Naive thymus-derived CD8-positive, alpha-beta T cell (primary cell): ENCODE measurements at regions not wholly inside any gene's neighbourhood (a gene's known extent, or its start where the extent isn't known, plus 50 kb on each side); places are given as distances from the start of the nearest gene placed in this dataset.

Experiments used
- ATAC-seq, 2 donors: fragments of 150-1000 bp; cut with Tn5 transposase in 1 of 2; sonication (Bioruptor Pico), chemical (Tn5 transposase) in 1 of 2; 1 replicate in 1 of 2; 2 replicates in 1 of 2; pipeline ENCODE4 v1.10.0; 2021; ENCODE audit warnings: mild to moderate bottlenecking in 2 of 2, moderate library complexity in 2 of 2
- POLR2A ChIA-PET: fragments of 350-600 bp; sonication (Branson Sonifier 250); formaldehyde crosslinking; loops from one replicate; lab custom pipeline; 2021; ENCODE audit warnings: antibody characterized with exemption; lab: Charles Lee
- DNase-seq, 10 donors: peaks; one replicate each; pipeline versions ENCODE4 v3.0.0 to v3.0.0-alpha.2; 2020 to 2022
- H3K27ac Mint-ChIP-seq, 10 donors: one replicate each; pipeline ENCODE4 v1.8.0; 2020 to 2022; ENCODE audit warnings: mild to moderate bottlenecking in 10 of 10, mixed read lengths in 10 of 10, moderate library complexity in 4 of 10, inconsistent platforms in 1 of 10
- H3K27me3 Mint-ChIP-seq, 5 donors: one replicate each; pipeline ENCODE4 v1.8.0; 2021 to 2022; ENCODE audit warnings: mixed read lengths in 5 of 5
- H3K36me3 Mint-ChIP-seq, 3 donors: one replicate each; pipeline ENCODE4 v1.8.0; 2020 to 2022; ENCODE audit warnings: mixed read lengths in 3 of 3, mild to moderate bottlenecking in 2 of 3, inconsistent platforms in 1 of 3
- H3K4me1 Mint-ChIP-seq, 4 donors: one replicate each; pipeline ENCODE4 v1.8.0; 2021 to 2022; ENCODE audit warnings: mixed read lengths in 4 of 4
- H3K4me3 Mint-ChIP-seq, 10 donors: one replicate each; pipeline ENCODE4 v1.8.0; 2020 to 2022; ENCODE audit warnings: mild to moderate bottlenecking in 10 of 10, mixed read lengths in 10 of 10, moderate library complexity in 6 of 10, inconsistent platforms in 1 of 10
- H3K9me3 Mint-ChIP-seq, 9 donors: one replicate each; pipeline ENCODE4 v1.8.0; 2020 to 2022; ENCODE audit warnings: mixed read lengths in 9 of 9, mild to moderate bottlenecking in 3 of 9, inconsistent platforms in 1 of 9, moderate library complexity in 1 of 9

DNA sequence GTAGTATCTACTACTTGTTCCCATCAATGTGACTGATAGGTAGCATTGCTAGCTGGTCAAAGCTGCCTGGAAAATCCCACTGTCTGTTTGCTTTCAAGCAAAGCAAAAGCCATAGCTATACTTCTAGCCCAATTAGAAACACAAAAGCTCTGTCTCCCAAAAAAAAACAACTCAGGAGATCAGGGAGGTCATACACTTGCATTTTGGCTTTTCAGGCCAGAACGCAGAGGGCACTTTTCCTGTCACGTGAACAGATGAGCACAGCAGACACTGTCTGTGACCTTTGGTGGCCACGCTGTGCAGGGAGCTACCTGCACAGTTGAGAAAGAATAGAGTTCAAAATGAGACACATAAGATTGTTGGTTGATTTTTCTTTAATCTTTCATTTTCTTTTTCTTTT lies 441.7 kb upstream of the PDZRN3 start:
- no peaks in the 10 kb centered on the region for H3K36me3 Mint-ChIP-seq
- no peak for DNase-seq
- H3K27ac Mint-ChIP-seq: no peak overlapping the region
- H3K27me3 Mint-ChIP-seq: no peaks in the 10 kb centered on the region
- peaks cover 0 to 30% (median 4%) of the 10 kb centered on the region in 9 donors for H3K9me3 Mint-ChIP-seq
- no peak overlapping the region for H3K4me3 Mint-ChIP-seq
- no peak for ATAC-seq
- H3K4me1 Mint-ChIP-seq: no peaks in the 10 kb centered on the region
- POLR2A ChIA-PET: no interaction called here

DNA sequence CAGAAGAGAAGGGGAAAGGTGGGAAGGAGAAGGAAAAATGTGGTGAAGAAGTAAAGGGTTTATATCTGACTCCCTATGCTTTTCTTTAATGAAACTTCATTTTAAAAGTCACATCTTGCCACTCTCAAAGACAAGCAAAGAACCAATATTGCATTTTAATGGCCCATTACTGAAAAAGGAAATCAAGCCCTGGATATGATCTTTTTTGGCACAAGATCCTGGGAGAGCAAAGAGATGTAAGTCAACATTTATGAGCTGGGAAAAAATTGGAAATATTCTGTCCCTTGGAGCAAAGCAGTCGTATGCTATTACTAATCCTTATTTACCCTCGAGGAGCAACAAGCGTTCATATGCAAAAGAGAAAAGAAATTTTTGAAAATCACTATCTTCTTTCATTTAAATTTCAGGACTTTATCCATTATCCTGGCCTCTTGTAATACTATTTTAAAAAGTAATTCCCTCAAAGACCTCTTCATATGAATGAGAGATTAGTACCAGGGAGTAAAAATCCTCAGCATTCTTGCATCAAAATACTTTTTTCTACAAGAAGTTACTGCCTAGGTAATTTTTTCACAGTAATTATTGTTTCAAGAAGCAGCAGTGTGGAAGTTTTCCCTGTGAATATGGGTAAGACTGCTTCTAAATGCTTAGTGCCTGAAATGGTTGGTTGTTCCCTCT lies 435.3 kb upstream of the PDZRN3 start:
- POLR2A ChIA-PET: no interaction called here
- Mint-ChIP-seq H3K27ac (no peak overlapping the region), H3K4me1 (no peaks in the 10 kb centered on the region), H3K36me3 (peaks cover 0 to 2% (median 0%) of the 10 kb centered on the region in 3 donors), H3K27me3 (no peaks in the 10 kb centered on the region), H3K4me3 (no peak overlapping the region), H3K9me3 (peaks cover 0 to 27% (median 3%) of the 10 kb centered on the region in 9 donors)
- no peak for DNase-seq
- ATAC-seq: no peak

DNA sequence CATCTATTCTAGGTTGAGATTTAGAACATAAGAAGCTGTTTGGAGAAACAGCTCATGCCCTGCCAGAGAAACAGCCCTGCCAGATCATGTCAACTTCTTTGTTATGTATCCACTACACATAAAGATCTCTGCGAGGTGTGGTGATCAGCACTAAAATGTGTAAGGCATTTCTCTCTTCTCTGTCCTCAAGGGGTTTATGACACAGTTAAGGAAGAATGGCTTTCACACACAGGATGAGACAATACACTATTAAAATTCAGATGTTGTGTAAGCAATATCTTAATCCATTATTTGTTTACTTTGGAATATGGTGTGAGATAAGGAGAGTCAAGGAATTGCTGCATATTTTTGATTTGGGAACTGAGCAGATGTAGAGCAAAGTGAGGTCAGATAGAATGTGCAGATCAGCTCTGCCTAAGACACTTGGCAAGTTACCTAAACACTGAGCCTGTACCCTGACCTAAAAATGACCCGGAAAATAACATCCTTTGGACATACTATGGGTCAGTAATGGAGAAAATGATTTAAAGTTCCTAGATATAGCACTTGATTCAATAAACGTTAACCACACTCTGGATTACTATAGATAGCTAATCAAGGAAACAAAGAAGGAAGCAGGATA lies 434.7 kb upstream of the PDZRN3 start:
- H3K36me3 Mint-ChIP-seq: peaks cover 0 to 2% (median 0%) of the 10 kb centered on the region in 3 donors
- DNase-seq (no peak), ATAC-seq (no peak)
- no peaks in the 10 kb centered on the region for H3K4me1 Mint-ChIP-seq
- no peak overlapping the region for H3K4me3 Mint-ChIP-seq
- peaks cover 0 to 31% (median 5%) of the 10 kb centered on the region in 9 donors for H3K9me3 Mint-ChIP-seq
- H3K27me3 Mint-ChIP-seq: no peaks in the 10 kb centered on the region
- POLR2A ChIA-PET: no interaction called here
- H3K27ac Mint-ChIP-seq: no peak overlapping the region

DNA sequence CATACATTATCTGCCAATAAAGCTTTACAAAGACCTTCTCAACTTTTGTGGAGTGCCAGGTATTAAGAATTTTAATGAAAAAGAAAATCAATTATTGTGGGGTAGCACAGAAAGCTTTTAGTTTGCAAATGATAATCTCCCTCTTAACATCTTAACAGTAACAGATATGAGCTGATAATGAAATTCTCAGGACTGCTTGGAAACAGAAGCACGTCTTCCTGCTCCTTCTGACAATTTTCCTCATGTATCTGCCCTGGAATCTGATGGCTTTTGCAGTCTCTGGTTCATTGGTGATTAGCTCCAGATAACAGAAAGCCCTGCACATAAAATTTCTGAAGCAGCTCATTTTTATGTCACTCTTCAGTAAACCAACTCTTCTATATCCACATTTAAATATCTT lies 432.4 kb upstream of the PDZRN3 start:
- no peak for ATAC-seq
- no peak for DNase-seq
- H3K9me3 Mint-ChIP-seq: peaks cover 1 to 28% (median 7%) of the 10 kb centered on the region in 9 donors
- no peaks in the 10 kb centered on the region for H3K4me1 Mint-ChIP-seq
- no peak overlapping the region for H3K4me3 Mint-ChIP-seq
- peaks cover 0 to 2% (median 0%) of the 10 kb centered on the region in 3 donors for H3K36me3 Mint-ChIP-seq
- no peaks in the 10 kb centered on the region for H3K27me3 Mint-ChIP-seq
- POLR2A ChIA-PET: no interaction called here
- no peak overlapping the region for H3K27ac Mint-ChIP-seq

DNA sequence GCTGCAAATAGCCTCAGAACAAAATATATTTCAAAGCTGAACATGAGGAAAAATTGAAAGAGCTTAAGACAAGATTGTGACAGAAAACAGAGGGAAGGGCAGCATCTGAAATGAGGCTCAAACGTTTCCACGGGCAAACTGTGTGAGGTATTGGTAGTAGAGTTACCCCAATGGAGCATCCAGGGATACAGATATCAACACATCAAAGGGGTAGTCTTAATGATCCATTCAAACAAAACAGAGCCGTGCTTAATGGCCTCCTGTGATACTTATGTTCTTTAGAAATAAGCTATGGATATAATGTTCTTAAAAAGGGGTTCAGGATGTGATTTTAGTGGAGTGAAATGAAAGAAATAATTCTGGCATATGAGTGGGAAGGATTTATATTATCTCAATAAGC lies 430.3 kb upstream of the PDZRN3 start:
- H3K4me1 Mint-ChIP-seq: no peaks in the 10 kb centered on the region
- POLR2A ChIA-PET: no interaction called here
- ATAC-seq (no peak), DNase-seq (no peak)
- H3K9me3 Mint-ChIP-seq: peaks cover 0 to 30% (median 8%) of the 10 kb centered on the region in 9 donors
- no peak overlapping the region for H3K4me3 Mint-ChIP-seq
- no peaks in the 10 kb centered on the region for H3K36me3 Mint-ChIP-seq
- no peaks in the 10 kb centered on the region for H3K27me3 Mint-ChIP-seq
- H3K27ac Mint-ChIP-seq: no peak overlapping the region

DNA sequence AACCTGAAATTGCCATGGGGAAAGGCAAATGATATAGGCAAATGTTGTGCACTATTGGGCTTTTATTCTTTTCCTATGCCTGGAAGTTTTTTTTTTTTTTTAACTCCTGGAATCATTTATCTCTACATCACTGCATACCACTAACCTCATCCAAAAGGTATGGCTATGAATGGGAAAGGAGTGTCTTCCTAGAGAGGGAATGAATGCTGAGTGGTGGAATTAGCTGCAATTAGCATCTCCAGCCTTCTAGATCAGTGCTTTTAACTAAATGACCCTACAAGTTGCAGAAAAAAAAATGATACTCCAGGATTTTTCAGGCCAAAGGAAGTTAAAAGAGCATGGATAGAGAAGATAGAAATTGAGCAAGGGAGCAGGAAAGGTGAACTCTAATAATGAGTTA lies 429.8 kb upstream of the PDZRN3 start:
- Mint-ChIP-seq H3K27ac (no peak overlapping the region), H3K36me3 (no peaks in the 10 kb centered on the region), H3K4me1 (no peaks in the 10 kb centered on the region), H3K9me3 (peaks cover 0 to 26% (median 8%) of the 10 kb centered on the region in 9 donors), H3K4me3 (no peak overlapping the region), H3K27me3 (no peaks in the 10 kb centered on the region)
- no peak for DNase-seq
- POLR2A ChIA-PET: no interaction called here
- ATAC-seq: no peak

DNA sequence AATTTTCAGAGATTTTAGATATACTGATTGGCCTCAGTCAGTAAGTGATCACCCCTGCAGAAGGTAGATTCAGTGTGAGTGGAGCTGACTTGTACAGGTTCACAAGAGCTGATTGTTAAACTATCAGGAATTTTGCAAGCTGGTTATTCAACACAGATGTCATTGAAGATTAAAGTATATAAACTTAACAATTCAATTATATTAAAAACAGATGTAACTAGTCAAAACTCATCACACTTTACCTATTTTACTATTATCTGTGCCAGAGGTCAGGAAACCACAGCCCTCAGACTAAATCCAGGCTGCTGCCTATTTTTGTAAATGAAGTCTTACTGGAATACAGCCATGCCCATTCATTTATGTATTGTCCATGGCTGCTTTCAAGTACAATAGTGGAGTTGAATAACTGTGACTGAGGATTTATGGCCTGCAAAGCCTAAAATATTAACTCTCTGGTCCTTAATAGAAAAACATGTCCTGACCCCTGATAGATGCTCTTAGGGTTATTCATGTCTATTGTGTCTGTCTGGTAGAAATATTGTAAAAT lies 429.3 kb upstream of the PDZRN3 start:
- Mint-ChIP-seq H3K4me3 (no peak overlapping the region), H3K36me3 (no peaks in the 10 kb centered on the region), H3K4me1 (no peaks in the 10 kb centered on the region), H3K9me3 (peaks cover 0 to 21% (median 7%) of the 10 kb centered on the region in 9 donors), H3K27ac (no peak overlapping the region), H3K27me3 (no peaks in the 10 kb centered on the region)
- DNase-seq (no peak), ATAC-seq (no peak)
- POLR2A ChIA-PET: no interaction called here

DNA sequence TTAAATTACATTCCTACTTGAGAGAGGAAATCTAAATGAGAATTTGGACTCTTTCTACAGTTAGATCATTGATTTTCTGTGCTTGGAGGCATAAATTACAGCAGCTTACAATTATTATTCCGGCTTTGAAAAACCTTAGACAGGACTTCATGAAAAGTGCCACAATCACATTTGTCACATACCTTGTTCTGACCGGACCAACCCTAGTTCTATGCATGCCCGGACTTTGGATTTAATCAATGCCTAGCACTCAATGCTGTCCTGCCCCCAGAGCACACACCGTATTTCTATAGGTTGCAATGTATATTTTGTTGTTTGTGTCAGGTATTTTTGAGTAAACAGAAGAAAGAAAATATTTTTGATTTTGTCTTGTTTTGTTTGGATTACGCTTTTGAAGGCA lies 424.7 kb upstream of the PDZRN3 start:
- peaks cover 0 to 21% (median 6%) of the 10 kb centered on the region in 9 donors for H3K9me3 Mint-ChIP-seq
- ATAC-seq (no peak), DNase-seq (no peak)
- H3K27ac Mint-ChIP-seq: no peak overlapping the region
- no peak overlapping the region for H3K4me3 Mint-ChIP-seq
- H3K4me1 Mint-ChIP-seq: no peaks in the 10 kb centered on the region
- no peaks in the 10 kb centered on the region for H3K27me3 Mint-ChIP-seq
- no peaks in the 10 kb centered on the region for H3K36me3 Mint-ChIP-seq
- POLR2A ChIA-PET: no interaction called here

DNA sequence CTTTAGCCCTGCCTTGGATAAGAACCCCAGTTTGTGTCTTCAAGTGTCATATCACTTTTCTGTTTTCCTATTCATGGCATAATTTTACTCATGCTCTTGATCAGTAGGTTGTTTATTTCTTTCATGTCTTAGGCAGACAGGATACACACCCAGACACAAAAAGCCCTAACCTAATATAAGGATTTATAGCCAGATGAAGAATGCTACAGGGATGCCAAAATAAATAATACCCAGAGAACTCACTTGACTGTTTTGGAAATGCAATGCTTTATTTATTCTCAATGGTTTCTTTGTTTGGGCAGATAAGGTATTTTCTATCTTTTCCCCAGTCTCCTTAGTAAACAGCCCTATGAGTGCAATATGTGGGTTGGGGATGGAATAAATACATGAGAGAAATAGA lies 424.0 kb upstream of the PDZRN3 start:
- ATAC-seq (no peak), DNase-seq (no peak)
- Mint-ChIP-seq H3K4me3 (no peak overlapping the region), H3K27me3 (no peaks in the 10 kb centered on the region), H3K36me3 (no peaks in the 10 kb centered on the region), H3K9me3 (peaks cover 0 to 19% (median 6%) of the 10 kb centered on the region in 9 donors), H3K4me1 (no peaks in the 10 kb centered on the region), H3K27ac (no peak overlapping the region)
- POLR2A ChIA-PET: no interaction called here

DNA sequence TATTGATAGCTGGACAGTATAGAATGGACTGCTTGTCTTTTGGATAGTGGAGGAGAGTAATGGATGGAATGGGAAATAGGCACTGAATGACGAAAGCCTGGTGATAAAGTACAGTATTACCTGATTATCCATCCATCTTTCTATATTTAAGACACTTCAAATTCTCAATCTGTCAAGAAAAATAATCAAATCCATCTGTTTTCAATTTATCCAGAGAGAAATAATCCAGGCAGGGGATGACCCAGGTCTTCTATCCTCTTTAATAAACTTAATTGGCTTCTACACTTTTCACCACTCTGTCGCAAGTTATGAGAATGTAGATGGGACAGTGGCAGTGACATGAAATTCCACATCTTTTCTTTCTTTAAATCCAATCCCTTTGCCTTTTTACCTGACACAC lies 420.3 kb upstream of the PDZRN3 start:
- DNase-seq (no peak), ATAC-seq (no peak)
- no peak overlapping the region for H3K4me3 Mint-ChIP-seq
- POLR2A ChIA-PET: no interaction called here
- H3K36me3 Mint-ChIP-seq: no peaks in the 10 kb centered on the region
- H3K9me3 Mint-ChIP-seq: peaks cover 0 to 10% (median 4%) of the 10 kb centered on the region in 9 donors
- no peaks in the 10 kb centered on the region for H3K4me1 Mint-ChIP-seq
- no peaks in the 10 kb centered on the region for H3K27me3 Mint-ChIP-seq
- no peak overlapping the region for H3K27ac Mint-ChIP-seq

DNA sequence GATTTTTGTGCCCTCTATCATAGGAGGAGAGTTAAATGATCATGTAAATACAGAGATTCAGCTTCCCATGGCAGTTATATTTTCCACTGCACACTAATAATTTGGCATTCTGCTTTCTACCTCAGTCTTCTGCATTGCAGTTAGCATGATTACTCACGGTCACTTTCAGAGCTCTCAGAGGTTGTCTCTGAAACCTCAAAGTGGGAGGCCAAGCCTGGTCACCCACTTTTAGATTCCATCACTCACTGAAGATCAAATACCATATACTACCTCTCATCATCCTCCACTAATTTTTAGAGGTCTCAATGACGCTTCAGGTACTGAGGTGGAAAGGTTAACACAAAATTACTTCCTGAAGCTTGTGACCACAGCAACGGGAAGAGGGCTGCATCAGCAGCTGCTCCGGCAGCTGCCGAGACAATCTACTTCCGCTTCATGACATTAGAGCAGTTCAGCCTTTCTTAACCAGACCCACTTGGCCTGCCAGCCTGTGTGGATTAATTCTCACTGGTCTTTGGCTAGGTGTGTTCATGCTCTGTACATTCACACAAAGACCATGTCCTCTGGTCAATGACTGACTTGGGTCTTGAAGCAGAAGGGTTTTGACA lies 416.4 kb upstream of the PDZRN3 start:
- Mint-ChIP-seq H3K27ac (no peak overlapping the region), H3K4me3 (no peak overlapping the region), H3K4me1 (no peaks in the 10 kb centered on the region), H3K36me3 (no peaks in the 10 kb centered on the region), H3K27me3 (no peaks in the 10 kb centered on the region), H3K9me3 (peaks cover 0 to 10% (median 4%) of the 10 kb centered on the region in 9 donors)
- DNase-seq (no peak), ATAC-seq (no peak)
- POLR2A ChIA-PET: no interaction called here

DNA sequence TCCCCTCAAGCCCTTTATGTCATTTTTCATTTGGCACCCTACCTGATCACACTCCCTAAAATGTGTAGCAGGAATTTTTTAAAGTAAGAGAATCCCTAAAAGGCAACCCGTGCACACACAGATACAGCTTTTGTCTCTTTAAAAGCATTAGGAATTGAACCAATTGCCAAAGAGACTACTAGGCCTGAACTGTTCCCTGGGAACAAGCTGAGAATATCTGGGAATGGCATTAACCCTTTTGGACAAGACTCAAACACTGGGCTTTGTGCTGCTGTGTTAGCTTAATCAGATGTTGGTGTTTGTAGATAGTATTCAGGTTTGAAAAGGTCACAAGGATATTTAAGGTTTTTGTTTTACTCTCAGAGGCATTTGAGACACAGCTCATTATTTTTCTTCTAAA lies 414.4 kb upstream of the PDZRN3 start:
- H3K27me3 Mint-ChIP-seq: no peaks in the 10 kb centered on the region
- POLR2A ChIA-PET: no interaction called here
- peaks cover 0 to 8% (median 2%) of the 10 kb centered on the region in 9 donors for H3K9me3 Mint-ChIP-seq
- ATAC-seq (no peak), DNase-seq (no peak)
- no peak overlapping the region for H3K27ac Mint-ChIP-seq
- H3K4me1 Mint-ChIP-seq: no peaks in the 10 kb centered on the region
- H3K4me3 Mint-ChIP-seq: no peak overlapping the region
- no peaks in the 10 kb centered on the region for H3K36me3 Mint-ChIP-seq

DNA sequence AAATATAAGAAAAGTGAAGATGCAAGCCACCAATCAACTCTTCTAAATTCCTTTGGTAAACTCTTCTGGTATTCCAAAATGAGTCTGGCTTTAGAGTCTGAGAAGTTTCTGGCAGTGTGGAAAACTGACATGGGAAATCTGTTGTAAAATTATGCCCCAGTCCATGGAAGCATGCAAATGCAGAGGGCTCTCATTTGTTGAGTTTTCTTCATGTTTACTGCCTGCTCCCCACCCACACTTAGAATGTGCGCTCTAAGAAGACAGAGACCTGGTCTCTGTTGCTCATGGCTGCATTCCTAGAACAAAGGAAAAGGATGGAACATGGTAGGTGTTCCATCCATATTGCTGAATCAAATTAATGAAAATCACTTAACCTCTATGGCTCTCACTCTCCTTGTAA lies 411.8 kb upstream of the PDZRN3 start:
- no peaks in the 10 kb centered on the region for H3K4me1 Mint-ChIP-seq
- H3K4me3 Mint-ChIP-seq: no peak overlapping the region
- POLR2A ChIA-PET: no interaction called here
- DNase-seq (no peak), ATAC-seq (no peak)
- no peak overlapping the region for H3K27ac Mint-ChIP-seq
- H3K27me3 Mint-ChIP-seq: no peaks in the 10 kb centered on the region
- H3K9me3 Mint-ChIP-seq: peaks cover 0 to 17% (median 2%) of the 10 kb centered on the region in 9 donors
- H3K36me3 Mint-ChIP-seq: no peaks in the 10 kb centered on the region
